ENCODE measurements at regions not wholly inside any gene's neighbourhood (a gene's known extent, or its start where the extent isn't known, plus 50 kb on each side); places are given as distances from the start of the nearest gene placed in this dataset.

DNA sequence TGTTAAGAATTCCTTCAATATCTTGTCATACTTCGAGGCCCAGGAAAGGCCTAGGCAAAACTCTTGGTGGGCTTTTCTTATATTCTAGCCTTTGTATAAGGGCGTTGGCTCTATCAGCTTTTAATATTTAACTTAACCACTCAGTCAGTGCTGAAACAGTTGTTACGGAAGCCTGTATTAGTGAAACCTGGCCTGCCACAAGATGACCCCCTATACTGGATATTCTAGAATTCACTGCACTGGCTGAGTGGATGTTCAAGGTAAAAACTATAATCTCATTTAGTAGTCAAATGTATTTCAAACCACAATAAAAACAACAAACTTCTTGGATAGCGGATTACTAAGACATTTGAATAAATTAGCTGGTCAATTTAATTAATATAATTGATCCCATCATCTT lies 91.7 kb upstream of the HNMT start:
- TF ChIP-seq CTCF (IDR thresholded peaks at IDR 0.05) = no peak
- H3K27me3 Mint-ChIP-seq (ENCODE audit: low read depth, poor library complexity) = peaks cover 3% of the 10 kb centered on the region
- H3K36me3 Mint-ChIP-seq (ENCODE audit: low read depth) = no peaks in the 10 kb centered on the region
- H3K9me3 Mint-ChIP-seq = no peaks in the 10 kb centered on the region
- no peak overlapping the region for H3K4me3 Mint-ChIP-seq
- no peak for DNase-seq
- H3K27ac Mint-ChIP-seq = no peak overlapping the region
- no peaks in the 10 kb centered on the region for H3K4me1 Mint-ChIP-seq

GRCh38 chr2:137873536-137874244 lies 90.6 kb upstream of the HNMT start:
- H3K36me3 Mint-ChIP-seq (ENCODE audit: low read depth) = no peaks in the 10 kb centered on the region
- H3K27me3 Mint-ChIP-seq (ENCODE audit: low read depth, poor library complexity) = peaks cover 3% of the 10 kb centered on the region
- H3K4me1 Mint-ChIP-seq = no peaks in the 10 kb centered on the region
- DNase-seq = no peak
- no peak for TF ChIP-seq CTCF (IDR thresholded peaks at IDR 0.05)
- H3K4me3 Mint-ChIP-seq = no peak overlapping the region
- H3K27ac Mint-ChIP-seq = no peak overlapping the region
- H3K9me3 Mint-ChIP-seq = no peaks in the 10 kb centered on the region

DNA sequence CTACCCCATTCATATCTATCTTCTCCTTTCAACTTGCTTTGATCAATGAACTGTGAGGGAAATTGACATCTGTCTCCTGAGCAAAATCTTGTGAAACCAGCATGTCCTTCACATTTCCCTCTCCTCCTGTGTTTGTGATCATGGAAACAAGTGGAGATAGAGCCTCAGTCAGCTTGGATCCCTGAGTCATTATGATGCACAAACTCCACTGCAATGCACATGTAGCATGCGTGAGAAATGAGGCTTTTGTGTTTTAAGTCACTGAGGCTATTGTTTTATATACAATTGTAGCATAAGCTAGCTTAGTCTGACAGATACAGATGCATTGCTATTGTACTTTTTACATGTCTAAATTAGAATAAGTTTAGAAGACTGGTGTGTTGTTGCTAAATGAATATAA lies 85.2 kb upstream of the HNMT start:
- no peaks in the 10 kb centered on the region for H3K4me1 Mint-ChIP-seq
- H3K36me3 Mint-ChIP-seq (ENCODE audit: low read depth) = no peaks in the 10 kb centered on the region
- no peak overlapping the region for H3K4me3 Mint-ChIP-seq
- TF ChIP-seq CTCF (IDR thresholded peaks at IDR 0.05) = no peak
- DNase-seq = no peak
- H3K27me3 Mint-ChIP-seq (ENCODE audit: low read depth, poor library complexity) = peaks cover 5% of the 10 kb centered on the region
- no peaks in the 10 kb centered on the region for H3K9me3 Mint-ChIP-seq
- no peak overlapping the region for H3K27ac Mint-ChIP-seq

- DNase-seq = no peak
- no peak for TF ChIP-seq CTCF (IDR thresholded peaks at IDR 0.05)
- no peak overlapping the region for H3K4me3 Mint-ChIP-seq
- no peaks in the 10 kb centered on the region for H3K9me3 Mint-ChIP-seq
- no peak overlapping the region for H3K27ac Mint-ChIP-seq
- peaks cover 2% of the 10 kb centered on the region for H3K27me3 Mint-ChIP-seq (ENCODE audit: low read depth, poor library complexity)
- H3K36me3 Mint-ChIP-seq (ENCODE audit: low read depth) = no peaks in the 10 kb centered on the region
- H3K4me1 Mint-ChIP-seq = no peaks in the 10 kb centered on the region
Observed at GRCh38 chr2:137881711-137882110, 82.6 kb upstream of the HNMT start.

- Mint-ChIP-seq H3K36me3 (ENCODE audit: low read depth) (no peaks in the 10 kb centered on the region), H3K9me3 (no peaks in the 10 kb centered on the region), H3K27ac (no peak overlapping the region), H3K27me3 (ENCODE audit: low read depth, poor library complexity) (no peaks in the 10 kb centered on the region), H3K4me1 (peaks cover 6% of the 10 kb centered on the region), H3K4me3 (no peak overlapping the region)
- no peak for TF ChIP-seq CTCF (IDR thresholded peaks at IDR 0.05)
- no peak for DNase-seq
Observed at GRCh38 chr2:137886083-137886831, 78.0 kb upstream of the HNMT start.

GRCh38 chr2:137888845-137889244 lies 75.4 kb upstream of the HNMT start:
- Mint-ChIP-seq H3K27me3 (ENCODE audit: low read depth, poor library complexity) (peaks cover 4% of the 10 kb centered on the region), H3K9me3 (no peaks in the 10 kb centered on the region), H3K27ac (no peak overlapping the region), H3K4me1 (peaks cover 6% of the 10 kb centered on the region), H3K4me3 (no peak overlapping the region), H3K36me3 (ENCODE audit: low read depth) (no peaks in the 10 kb centered on the region)
- TF ChIP-seq CTCF (IDR thresholded peaks at IDR 0.05) = peak; percentile 50
- peak; percentile 60 for DNase-seq

Measured in nephron progenitor cell (in vitro differentiated cells).